ENCODE measurements at regions not wholly inside any gene's neighbourhood (a gene's known extent, or its start where the extent isn't known, plus 50 kb on each side); places are given as distances from the start of the nearest gene placed in this dataset.

- TF ChIP-seq, protein P1, sequence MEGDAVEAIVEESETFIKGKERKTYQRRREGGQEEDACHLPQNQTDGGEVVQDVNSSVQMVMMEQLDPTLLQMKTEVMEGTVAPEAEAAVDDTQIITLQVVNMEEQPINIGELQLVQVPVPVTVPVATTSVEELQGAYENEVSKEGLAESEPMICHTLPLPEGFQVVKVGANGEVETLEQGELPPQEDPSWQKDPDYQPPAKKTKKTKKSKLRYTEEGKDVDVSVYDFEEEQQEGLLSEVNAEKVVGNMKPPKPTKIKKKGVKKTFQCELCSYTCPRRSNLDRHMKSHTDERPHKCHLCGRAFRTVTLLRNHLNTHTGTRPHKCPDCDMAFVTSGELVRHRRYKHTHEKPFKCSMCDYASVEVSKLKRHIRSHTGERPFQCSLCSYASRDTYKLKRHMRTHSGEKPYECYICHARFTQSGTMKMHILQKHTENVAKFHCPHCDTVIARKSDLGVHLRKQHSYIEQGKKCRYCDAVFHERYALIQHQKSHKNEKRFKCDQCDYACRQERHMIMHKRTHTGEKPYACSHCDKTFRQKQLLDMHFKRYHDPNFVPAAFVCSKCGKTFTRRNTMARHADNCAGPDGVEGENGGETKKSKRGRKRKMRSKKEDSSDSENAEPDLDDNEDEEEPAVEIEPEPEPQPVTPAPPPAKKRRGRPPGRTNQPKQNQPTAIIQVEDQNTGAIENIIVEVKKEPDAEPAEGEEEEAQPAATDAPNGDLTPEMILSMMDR (IDR thresholded peaks at IDR 0.05), result no peak
- TF ChIP-seq POLR2A (IDR thresholded peaks at IDR 0.05) (no peak), POLR2AphosphoS5 (IDR thresholded peaks at IDR 0.05) (no peak)
These were observed 141.8 kb downstream of the MXRA5 start for GRCh38 chrX:3204606-3205005.
